ENCODE measurements at regions not wholly inside any gene's neighbourhood (a gene's known extent, or its start where the extent isn't known, plus 50 kb on each side); places are given as distances from the start of the nearest gene placed in this dataset.

DNA sequence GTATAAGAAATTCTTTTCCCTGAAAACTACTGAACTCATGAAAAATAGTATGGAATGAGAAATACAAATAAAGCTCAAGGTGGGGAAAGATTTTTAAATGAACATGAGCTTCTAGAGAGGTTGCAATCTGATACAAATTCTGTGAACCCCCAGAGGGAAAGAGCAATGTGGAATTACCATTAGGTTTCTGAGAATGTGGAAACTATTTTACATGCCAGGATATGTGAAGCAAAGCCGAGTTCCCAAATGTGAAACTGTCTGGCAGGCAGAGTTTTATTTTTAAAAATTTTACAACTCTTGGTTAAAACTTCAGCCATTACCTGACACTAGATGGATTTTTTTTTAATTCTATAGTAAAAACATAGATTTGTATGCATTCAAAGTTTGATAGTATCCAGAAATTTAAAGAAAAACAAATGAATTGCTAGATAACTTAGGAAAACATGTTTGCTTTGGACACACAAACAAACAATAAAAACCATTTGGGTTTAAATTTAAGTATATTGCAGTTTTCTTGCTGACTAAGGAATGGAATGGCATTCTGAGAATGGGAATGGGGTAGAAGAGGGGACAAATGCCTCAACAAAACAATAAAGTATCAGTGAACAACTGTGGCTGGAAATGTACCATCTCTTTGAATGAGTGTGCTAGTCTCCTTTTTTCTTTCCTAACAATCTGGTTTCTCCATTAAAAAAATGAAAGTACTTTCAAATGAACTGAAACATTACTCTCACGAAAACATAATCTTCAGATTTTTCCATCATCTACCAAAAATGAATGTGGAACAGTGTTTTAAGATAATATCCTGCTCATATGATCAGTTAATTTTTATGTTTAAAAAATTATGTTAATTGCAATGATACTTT is 99.6 kb downstream of the PCDH18 start:
- TF ChIP-seq, protein P1, sequence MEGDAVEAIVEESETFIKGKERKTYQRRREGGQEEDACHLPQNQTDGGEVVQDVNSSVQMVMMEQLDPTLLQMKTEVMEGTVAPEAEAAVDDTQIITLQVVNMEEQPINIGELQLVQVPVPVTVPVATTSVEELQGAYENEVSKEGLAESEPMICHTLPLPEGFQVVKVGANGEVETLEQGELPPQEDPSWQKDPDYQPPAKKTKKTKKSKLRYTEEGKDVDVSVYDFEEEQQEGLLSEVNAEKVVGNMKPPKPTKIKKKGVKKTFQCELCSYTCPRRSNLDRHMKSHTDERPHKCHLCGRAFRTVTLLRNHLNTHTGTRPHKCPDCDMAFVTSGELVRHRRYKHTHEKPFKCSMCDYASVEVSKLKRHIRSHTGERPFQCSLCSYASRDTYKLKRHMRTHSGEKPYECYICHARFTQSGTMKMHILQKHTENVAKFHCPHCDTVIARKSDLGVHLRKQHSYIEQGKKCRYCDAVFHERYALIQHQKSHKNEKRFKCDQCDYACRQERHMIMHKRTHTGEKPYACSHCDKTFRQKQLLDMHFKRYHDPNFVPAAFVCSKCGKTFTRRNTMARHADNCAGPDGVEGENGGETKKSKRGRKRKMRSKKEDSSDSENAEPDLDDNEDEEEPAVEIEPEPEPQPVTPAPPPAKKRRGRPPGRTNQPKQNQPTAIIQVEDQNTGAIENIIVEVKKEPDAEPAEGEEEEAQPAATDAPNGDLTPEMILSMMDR (IDR thresholded peaks at IDR 0.05), result no peak
- TF ChIP-seq POLR2A (IDR thresholded peaks at IDR 0.05), result no peak

Data from stomach (tissue), 4 donors.